ENCODE measurements at regions not wholly inside any gene's neighbourhood (a gene's known extent, or its start where the extent isn't known, plus 50 kb on each side); places are given as distances from the start of the nearest gene placed in this dataset.
"Not testable (repeated sequence)": the region's sequence is repeated elsewhere in the genome, so short reads cannot be mapped to it uniquely, and the experiment has no call there.

DNA sequence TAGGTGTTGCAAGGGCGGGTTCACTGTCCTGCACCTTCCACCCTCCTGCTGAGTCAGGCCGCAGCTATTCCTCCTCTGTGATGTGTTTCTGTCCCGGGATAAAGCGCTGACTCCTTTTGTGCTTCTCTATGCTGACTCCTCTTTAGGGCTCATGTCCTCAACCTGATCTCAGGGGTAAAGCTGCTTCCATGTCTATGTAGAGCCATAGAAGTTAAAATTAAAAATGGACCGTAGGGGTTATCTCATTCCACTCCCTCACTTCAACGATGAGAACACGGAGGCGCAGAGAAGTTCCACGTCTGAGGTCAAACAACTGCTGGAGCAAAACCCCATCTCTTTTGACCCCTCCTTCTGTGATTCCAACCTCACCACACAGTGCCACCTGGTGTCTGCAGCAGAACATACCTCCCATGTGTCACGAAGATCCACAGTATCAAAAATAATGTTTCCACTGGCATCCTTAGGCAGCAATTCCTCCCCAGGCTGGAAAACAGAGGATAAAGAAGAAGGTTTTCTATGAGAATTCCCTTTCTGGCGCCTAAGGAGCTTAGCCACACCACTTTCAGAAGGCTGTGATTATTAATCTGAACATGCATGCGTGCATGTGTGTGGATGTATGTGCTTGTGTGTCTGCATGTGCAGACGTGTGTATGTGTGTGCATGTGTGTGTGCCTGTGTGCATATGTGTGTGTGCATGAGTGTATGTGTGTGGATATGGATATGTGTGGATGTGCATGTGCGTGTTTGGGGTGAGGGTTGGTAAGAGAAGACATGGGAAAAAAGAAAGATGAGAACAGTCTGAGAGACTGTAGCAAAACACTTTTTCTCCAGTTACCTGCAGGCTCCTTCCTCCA lies 81.2 kb upstream of the UCN3 start:
- TF ChIP-seq, protein P1, sequence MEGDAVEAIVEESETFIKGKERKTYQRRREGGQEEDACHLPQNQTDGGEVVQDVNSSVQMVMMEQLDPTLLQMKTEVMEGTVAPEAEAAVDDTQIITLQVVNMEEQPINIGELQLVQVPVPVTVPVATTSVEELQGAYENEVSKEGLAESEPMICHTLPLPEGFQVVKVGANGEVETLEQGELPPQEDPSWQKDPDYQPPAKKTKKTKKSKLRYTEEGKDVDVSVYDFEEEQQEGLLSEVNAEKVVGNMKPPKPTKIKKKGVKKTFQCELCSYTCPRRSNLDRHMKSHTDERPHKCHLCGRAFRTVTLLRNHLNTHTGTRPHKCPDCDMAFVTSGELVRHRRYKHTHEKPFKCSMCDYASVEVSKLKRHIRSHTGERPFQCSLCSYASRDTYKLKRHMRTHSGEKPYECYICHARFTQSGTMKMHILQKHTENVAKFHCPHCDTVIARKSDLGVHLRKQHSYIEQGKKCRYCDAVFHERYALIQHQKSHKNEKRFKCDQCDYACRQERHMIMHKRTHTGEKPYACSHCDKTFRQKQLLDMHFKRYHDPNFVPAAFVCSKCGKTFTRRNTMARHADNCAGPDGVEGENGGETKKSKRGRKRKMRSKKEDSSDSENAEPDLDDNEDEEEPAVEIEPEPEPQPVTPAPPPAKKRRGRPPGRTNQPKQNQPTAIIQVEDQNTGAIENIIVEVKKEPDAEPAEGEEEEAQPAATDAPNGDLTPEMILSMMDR (IDR thresholded peaks at IDR 0.05): peak; percentile 82
- TF ChIP-seq ZFX (IDR thresholded peaks at IDR 0.05; ENCODE audit: borderline replicate concordance): no peak
- peak overlapping the region; percentile 32 for H3K27ac ChIP-seq

DNA sequence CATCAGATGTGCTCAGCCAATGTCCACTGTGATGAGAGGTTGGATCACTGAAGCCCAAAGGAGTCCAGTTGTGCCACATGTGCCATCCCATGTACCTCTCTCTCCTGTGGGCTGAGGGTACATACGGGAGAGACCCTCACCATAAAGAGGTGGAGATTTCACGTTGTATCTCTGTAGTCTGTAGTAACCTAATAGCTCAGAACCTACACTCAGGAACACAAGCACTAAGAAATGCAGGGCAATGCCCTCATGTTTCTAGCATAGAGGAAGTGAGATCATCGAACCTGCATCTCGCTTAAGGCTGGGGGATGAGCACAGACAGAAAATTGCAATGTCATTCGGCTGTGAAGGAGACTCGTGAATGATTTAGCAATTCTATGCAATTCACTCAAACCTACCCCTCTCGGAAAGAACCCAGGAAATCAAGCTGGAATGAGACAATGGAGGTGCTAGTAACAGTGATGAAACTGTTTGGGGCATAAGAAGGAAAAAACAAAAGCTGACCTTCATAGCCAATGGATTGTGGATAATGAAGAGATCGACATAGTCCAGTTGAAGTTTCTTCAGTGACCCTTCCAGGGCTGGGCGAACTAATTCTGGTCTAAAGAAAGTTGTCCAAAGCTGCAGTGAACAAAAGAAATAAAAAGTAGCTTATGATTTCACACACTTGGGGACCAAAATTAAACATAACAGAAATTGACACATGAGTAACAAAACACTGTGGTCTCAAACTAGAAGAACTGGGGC lies 80.3 kb upstream of the UCN3 start:
- no peak overlapping the region for H3K27ac ChIP-seq
- TF ChIP-seq, protein P1 (IDR thresholded peaks at IDR 0.05): no peak
- TF ChIP-seq ZFX (IDR thresholded peaks at IDR 0.05; ENCODE audit: borderline replicate concordance): no peak

DNA sequence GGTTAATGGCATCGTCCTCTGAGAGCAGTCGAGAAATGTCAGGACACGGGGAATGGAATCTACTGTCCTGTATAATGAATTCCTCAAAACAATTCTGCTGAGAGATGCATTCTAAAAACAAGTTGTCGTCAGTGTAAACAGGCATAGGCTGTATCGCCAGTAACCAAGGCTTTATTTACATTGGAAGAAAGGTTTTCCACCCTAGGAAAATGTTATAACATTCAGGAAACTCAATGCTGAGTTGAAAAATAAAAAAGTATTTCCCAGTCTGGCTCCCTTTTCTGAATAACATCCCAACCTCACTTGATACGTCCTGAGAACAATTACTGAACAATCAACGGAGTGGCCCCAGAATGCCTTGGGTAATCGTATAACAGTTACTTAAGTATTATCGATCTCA lies 79.6 kb upstream of the UCN3 start:
- no peak overlapping the region for H3K27ac ChIP-seq
- no peak for TF ChIP-seq ZFX (IDR thresholded peaks at IDR 0.05; ENCODE audit: borderline replicate concordance)
- TF ChIP-seq, protein P1 (IDR thresholded peaks at IDR 0.05): no peak

DNA sequence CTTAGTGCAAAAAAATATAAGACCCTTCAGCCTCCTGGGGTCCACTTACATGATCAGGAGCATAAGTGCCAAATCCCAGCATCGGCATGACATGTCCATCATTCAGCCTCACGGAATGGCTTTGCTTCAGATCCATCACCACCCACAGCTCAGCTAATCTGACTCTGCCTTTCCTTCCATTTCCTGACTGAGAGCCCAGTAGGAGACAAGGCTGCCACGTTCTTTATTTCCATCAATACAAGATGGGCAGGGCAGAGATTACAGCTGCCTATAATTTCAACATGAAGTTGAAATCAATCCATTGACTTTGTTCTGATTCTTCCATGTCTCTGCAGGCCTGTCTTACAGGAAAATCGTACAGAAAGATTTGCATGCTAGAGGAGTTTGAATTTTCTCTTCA lies 76.4 kb upstream of the UCN3 start:
- TF ChIP-seq ZFX (IDR thresholded peaks at IDR 0.05; ENCODE audit: borderline replicate concordance): no peak
- TF ChIP-seq, protein P1 (IDR thresholded peaks at IDR 0.05): no peak

DNA sequence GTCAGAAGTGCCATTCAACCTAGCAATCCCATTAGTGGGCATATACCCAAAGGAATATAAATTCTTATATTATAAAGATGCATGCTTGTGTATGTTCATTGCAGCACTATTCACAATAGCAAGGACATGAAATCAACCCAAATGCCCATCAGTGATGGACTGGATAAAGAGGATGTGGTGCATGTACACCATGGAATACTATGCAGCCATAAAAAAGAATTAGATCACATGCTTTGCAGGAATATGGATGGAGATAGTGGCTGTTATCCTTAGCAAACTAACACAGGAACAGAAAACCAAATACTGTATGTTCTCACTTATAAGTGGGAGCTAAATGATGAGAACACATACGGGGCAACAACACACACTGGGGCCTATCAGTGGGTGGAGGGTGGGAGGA lies 75.5 kb upstream of the UCN3 start:
- H3K27ac ChIP-seq: not testable (repeated sequence)

More for the DNA sequence above, 76.4 kb upstream of the UCN3 start:
- H3K27ac ChIP-seq: no peak overlapping the region

DNA sequence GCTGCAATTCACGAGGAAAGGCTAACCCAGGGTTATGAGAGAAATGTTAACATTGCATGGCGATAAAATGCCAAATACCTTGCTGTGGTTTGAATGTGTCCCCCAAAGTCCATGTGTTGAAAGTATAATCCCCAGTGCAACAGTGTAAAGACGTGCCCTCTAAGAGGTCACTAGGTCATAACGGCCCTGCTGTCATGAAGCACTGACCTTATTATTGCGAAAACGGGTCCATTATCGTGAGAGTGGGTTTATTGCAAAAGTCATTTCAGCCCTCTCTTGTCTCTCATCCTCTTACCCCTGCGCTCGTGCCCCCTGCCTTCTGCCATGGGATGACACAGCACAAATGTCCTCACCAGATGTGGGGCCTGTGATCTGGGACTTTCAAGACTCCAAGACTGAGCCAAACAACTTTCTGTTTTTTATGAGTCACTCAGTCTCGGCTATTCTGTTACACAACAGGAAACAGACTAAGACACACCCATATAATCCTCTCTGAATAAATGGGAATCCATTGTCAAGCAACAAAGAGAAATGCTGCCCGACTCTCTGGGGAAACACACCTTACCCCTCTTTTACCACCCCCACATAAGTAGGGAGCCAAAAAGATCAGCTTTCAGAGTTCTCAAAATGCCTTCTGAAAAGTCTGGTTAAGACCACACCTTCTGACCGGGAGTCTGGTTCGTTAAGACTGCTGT lies 73.1 kb upstream of the UCN3 start:
- H3K27ac ChIP-seq: no peak overlapping the region
- TF ChIP-seq ZFX (IDR thresholded peaks at IDR 0.05; ENCODE audit: borderline replicate concordance): no peak
- TF ChIP-seq, protein P1 (IDR thresholded peaks at IDR 0.05): no peak

DNA sequence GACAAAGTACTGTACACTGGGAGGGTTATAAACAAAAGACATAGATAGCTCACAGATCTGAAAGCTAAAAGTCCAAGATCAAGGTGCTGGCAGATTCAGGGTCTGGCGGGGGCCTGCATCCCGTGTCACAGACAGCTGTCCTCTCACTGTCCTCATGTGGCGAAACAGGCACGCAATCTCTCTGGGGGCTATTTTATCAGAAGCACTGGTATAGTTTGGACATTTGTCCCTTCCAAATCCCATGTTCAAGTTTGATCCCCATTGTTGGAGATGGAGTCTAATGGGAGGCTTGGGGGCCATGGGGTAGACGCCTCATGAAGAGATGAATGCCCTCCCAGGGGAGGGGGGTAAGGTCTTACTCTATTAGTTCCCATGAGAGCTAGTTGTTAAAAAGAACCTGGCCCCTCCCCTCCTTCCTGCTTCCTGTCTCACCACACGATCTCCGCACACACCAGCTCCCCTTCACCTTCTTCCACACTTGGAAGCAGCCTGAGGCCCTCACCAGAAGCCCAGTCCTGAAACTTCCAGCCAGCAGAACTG lies 72.5 kb upstream of the UCN3 start:
- H3K27ac ChIP-seq: no peak overlapping the region
- TF ChIP-seq ZFX (IDR thresholded peaks at IDR 0.05; ENCODE audit: borderline replicate concordance): no peak
- TF ChIP-seq, protein P1 (IDR thresholded peaks at IDR 0.05): no peak

DNA sequence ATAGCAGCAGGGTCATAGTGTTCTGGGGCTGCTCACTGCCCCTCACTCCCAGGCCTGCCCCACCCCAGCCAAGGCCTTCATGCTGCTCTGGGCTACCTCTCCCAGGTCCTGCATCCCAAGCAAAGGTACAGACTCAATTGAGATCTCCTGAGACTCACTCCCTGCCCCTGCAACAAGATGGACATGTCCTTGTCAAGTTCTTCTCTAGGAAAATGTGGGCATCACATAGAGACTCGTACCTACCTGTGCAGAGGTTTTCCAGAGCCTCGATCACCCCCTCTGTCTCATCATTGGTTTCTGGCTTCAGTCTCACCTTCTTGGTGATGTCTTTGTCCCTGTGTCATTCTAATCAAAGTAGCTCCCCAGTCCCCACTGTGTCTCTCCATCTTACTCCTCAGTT lies 71.8 kb upstream of the UCN3 start:
- not testable (repeated sequence) for H3K27ac ChIP-seq

Data from 22Rv1 (cell line).